ENCODE measurements at regions not wholly inside any gene's neighbourhood (a gene's known extent, or its start where the extent isn't known, plus 50 kb on each side); places are given as distances from the start of the nearest gene placed in this dataset.

DNA sequence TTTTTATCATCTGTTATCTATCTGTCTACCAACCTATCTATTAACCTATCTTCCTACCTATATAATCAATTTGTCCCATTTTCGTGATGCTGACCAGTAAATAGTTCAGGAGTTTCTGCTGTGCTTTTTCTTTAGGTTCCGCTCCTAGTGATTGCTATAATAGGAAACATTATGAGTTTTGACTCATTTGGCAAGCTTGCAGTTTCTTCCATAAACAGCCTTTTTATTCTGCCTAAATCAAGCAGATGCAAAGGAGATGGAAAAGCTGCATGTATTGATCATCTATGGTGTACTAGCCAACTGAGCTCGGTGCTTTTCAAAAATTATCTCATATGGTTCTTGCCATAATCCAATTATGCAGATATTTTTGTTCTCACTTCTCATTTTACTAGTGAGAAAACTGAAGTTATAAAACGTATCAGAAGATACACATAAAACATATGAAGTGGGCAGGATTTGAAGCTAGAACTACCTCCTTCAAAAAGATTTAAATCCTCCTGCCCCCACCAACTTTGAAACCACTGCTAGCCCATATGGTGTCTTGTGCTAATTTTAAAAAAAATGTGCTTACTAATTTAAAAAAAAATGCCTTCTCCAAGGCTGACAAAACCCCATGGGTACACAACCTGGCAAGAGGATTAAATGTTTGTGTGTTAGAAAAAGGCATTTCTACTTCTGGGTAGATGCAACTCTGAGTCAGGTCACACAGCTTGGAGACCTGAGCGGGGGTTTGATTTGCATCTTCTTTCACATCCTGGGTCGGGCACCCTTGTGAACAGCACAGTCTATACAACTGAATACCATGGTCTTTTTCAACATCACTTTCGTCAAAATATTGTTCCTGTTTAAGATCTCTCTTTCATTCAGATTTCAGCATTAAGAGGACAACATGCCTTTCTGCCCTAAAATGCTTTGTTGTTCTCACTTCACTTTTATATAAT, 267.0 kb downstream of the CHL1 start:
- Histone ChIP-seq H3K9me2 (no peaks in the 10 kb centered on the region), H3F3A (replicated peaks; ENCODE audit: insufficient read depth) (no peaks in the 10 kb centered on the region), H3K27me3 (ENCODE audit: insufficient read depth) (no peaks in the 10 kb centered on the region), H3K79me2 (ENCODE audit: insufficient read depth) (no peaks in the 10 kb centered on the region), H3K36me3 (replicated peaks in 1 of 2; ENCODE audit: control insufficient read depth in 1 of 2, insufficient read depth in 2 of 2, low read length in 1 of 2) (no peaks in the 10 kb centered on the region), H4K20me1 (ENCODE audit: insufficient read depth) (no peaks in the 10 kb centered on the region), H2AFZ (ENCODE audit: low read depth) (no peak overlapping the region), H3K9me3 (no peaks in the 10 kb centered on the region), H3K4me3 (ENCODE audit: low read depth in 2 of 2, low read length in 1 of 2) (no peak overlapping the region), H3K4me1 (ENCODE audit: control insufficient read depth in 1 of 2, insufficient read depth in 2 of 2, low read depth in 1 of 2, low read length in 1 of 2) (no peaks in the 10 kb centered on the region; a peak in 1 of 4 replicates), H3K27ac (ENCODE audit: low read depth in 2 of 2, low read length in 1 of 2) (no peak overlapping the region), H3K9ac (no peak overlapping the region), H3K4me2 (no peak overlapping the region)
- CTCF ChIA-PET: no interaction called here
- POLR2A ChIA-PET: no interaction called here
- TF ChIP-seq NRF1 (IDR thresholded peaks at IDR 0.05; ENCODE audit: low read depth, low read length) (no peak), RCOR1 (IDR thresholded peaks at IDR 0.05; ENCODE audit: low read length) (no peak), USF1 (IDR thresholded peaks at IDR 0.05; ENCODE audit: borderline replicate concordance, low read depth) (no peak), PBX3 (IDR thresholded peaks at IDR 0.05) (no peak), FOXJ3 (CRISPR knock-in tag; IDR thresholded peaks at IDR 0.05) (no peak)
- TF ChIP-seq, protein P1, sequence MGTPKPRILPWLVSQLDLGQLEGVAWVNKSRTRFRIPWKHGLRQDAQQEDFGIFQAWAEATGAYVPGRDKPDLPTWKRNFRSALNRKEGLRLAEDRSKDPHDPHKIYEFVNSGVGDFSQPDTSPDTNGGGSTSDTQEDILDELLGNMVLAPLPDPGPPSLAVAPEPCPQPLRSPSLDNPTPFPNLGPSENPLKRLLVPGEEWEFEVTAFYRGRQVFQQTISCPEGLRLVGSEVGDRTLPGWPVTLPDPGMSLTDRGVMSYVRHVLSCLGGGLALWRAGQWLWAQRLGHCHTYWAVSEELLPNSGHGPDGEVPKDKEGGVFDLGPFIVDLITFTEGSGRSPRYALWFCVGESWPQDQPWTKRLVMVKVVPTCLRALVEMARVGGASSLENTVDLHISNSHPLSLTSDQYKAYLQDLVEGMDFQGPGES (IDR thresholded peaks at IDR 0.05; ENCODE audit: low read depth, low read length): no peak
- no peak for DNase-seq
- 33% methylated on average over 7 of the region's 7 CpGs for WGBS (ENCODE audit: low lambda C conversion rate)

DNA sequence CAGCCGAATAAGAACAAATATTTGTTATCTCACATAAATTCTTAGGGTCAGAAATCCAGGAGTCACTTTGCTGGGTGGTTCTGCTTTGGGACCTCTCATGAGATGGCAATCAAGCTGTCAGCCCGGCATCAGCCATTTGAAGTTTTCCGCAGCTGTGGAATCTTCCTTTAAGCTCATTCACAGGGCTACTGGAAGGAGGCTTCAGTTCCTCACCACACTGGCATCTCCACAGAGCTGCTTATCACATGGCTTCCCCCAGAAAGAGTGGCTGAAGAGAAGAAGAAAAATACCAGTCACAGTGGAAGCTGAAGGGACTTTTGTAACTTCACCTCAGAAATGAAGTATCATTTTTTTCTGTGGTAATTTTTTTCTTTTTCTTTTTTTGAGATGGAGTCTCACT, 267.7 kb downstream of the CHL1 start:
- no peaks in the 10 kb centered on the region for H3F3A ChIP-seq (replicated peaks; ENCODE audit: insufficient read depth)
- 51% methylated on average over 3 of the region's 3 CpGs for WGBS (ENCODE audit: low lambda C conversion rate)
- no peak overlapping the region for H3K4me3 ChIP-seq (ENCODE audit: low read depth in 2 of 2, low read length in 1 of 2)
- H3K79me2 ChIP-seq (ENCODE audit: insufficient read depth): no peaks in the 10 kb centered on the region
- H3K36me3 ChIP-seq (replicated peaks in 1 of 2; ENCODE audit: control insufficient read depth in 1 of 2, insufficient read depth in 2 of 2, low read length in 1 of 2): no peaks in the 10 kb centered on the region
- no peaks in the 10 kb centered on the region for H4K20me1 ChIP-seq (ENCODE audit: insufficient read depth)
- no peak for DNase-seq
- H3K27ac ChIP-seq (ENCODE audit: low read depth in 2 of 2, low read length in 1 of 2): no peak overlapping the region
- H3K9me3 ChIP-seq: no peaks in the 10 kb centered on the region
- CTCF ChIA-PET: no interaction called here
- H3K9ac ChIP-seq: no peak overlapping the region
- H3K27me3 ChIP-seq (ENCODE audit: insufficient read depth): no peaks in the 10 kb centered on the region
- H2AFZ ChIP-seq (ENCODE audit: low read depth): no peak overlapping the region
- no peaks in the 10 kb centered on the region for H3K9me2 ChIP-seq
- no peak overlapping the region for H3K4me2 ChIP-seq
- POLR2A ChIA-PET: no interaction called here
- H3K4me1 ChIP-seq (ENCODE audit: control insufficient read depth in 1 of 2, insufficient read depth in 2 of 2, low read depth in 1 of 2, low read length in 1 of 2): no peaks in the 10 kb centered on the region; a peak in 1 of 4 replicates
- TF ChIP-seq FOXJ3 (CRISPR knock-in tag; IDR thresholded peaks at IDR 0.05) (no peak), MEF2A (IDR thresholded peaks at IDR 0.05; ENCODE audit: borderline replicate concordance, low read depth) (no peak), POLR2AphosphoS5 (IDR thresholded peaks at IDR 0.05; ENCODE audit: low read depth, low read length) (no peak), NFIC (IDR thresholded peaks at IDR 0.05; ENCODE audit: borderline replicate concordance) (no peak), GATA2 (CRISPR knock-in tag; IDR thresholded peaks at IDR 0.05) (no peak), ELF1 (IDR thresholded peaks at IDR 0.05) (no peak), ZBTB33 (IDR thresholded peaks at IDR 0.05; ENCODE audit: borderline replicate concordance, low read depth) (no peak), TAF1 (IDR thresholded peaks at IDR 0.05; ENCODE audit: borderline replicate concordance, low read depth, low read length) (no peak), RAD21 (IDR thresholded peaks at IDR 0.05; ENCODE audit: low read length) (no peak), EP300 (IDR thresholded peaks at IDR 0.05; ENCODE audit: borderline replicate concordance in 1 of 2, low read depth in 1 of 2, low read length in 1 of 2) (no peak), MXI1 (IDR thresholded peaks at IDR 0.05; ENCODE audit: low read depth, low read length) (no peak), GABPA (IDR thresholded peaks at IDR 0.05; ENCODE audit: low read depth) (no peak), CTCF (IDR thresholded peaks at IDR 0.05) (no peak), RCOR1 (IDR thresholded peaks at IDR 0.05; ENCODE audit: low read length) (no peak), TCF12 (IDR thresholded peaks at IDR 0.05) (no peak)
- TF ChIP-seq, protein P2, sequence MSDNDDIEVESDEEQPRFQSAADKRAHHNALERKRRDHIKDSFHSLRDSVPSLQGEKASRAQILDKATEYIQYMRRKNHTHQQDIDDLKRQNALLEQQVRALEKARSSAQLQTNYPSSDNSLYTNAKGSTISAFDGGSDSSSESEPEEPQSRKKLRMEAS (IDR thresholded peaks at IDR 0.05; ENCODE audit: low read depth): no peak
